Colonic mucosa (tissue), 4 donors: ENCODE measurements at regions not wholly inside any gene's neighbourhood (a gene's known extent, or its start where the extent isn't known, plus 50 kb on each side); places are given as distances from the start of the nearest gene placed in this dataset.
"Not testable (repeated sequence)": the region's sequence is repeated elsewhere in the genome, so short reads cannot be mapped to it uniquely, and the experiment has no call there.

Source experiments
- DNase-seq: peaks from one replicate; pipeline ENCODE4 v3.0.0-alpha.2; 2020
- H3K27ac ChIP-seq: fragments of 200-600 bp; one replicate; pipeline ENCODE4 v1.8.0; 2021
- H3K27me3 ChIP-seq: fragments of 200-600 bp; one replicate; pipeline ENCODE4 v1.8.0; 2021
- H3K36me3 ChIP-seq: fragments of 200-600 bp; one replicate; pipeline ENCODE4 v1.8.0; 2021
- H3K4me1 ChIP-seq: fragments of 200-600 bp; one replicate; pipeline ENCODE4 v1.8.0; 2021; ENCODE audit warnings: mild to moderate bottlenecking
- H3K4me3 ChIP-seq: fragments of 200-600 bp; one replicate; pipeline ENCODE4 v1.8.0; 2021
- H3K9ac ChIP-seq, 2 donors: one replicate each; pipeline ENCODE4 v1.7.0; 2013; ENCODE audit warnings: control low read depth in 2 of 2, low read depth in 2 of 2, low read length in 2 of 2
- H3K9me3 ChIP-seq: fragments of 200-600 bp; one replicate; pipeline ENCODE4 v1.8.0; 2021
- intact Hi-C: fragments of 100-400 bp; cut with DNase I; formaldehyde crosslinking; loops from one replicate; pipeline ENCODE4 v1.14.1; 2022
- TF ChIP-seq, protein P1 (sequence below): fragments of 200-600 bp; IDR thresholded peaks from one replicate; pipeline ENCODE4 v1.8.0; 2022; ENCODE audit warnings: antibody characterized with exemption, mild to moderate bottlenecking
- donor health status: healthy.
- donor health status: DM: no; HTN: no; CAD: no.
- donor health status: DM: no; HTN: no; CAD: no.

DNA sequence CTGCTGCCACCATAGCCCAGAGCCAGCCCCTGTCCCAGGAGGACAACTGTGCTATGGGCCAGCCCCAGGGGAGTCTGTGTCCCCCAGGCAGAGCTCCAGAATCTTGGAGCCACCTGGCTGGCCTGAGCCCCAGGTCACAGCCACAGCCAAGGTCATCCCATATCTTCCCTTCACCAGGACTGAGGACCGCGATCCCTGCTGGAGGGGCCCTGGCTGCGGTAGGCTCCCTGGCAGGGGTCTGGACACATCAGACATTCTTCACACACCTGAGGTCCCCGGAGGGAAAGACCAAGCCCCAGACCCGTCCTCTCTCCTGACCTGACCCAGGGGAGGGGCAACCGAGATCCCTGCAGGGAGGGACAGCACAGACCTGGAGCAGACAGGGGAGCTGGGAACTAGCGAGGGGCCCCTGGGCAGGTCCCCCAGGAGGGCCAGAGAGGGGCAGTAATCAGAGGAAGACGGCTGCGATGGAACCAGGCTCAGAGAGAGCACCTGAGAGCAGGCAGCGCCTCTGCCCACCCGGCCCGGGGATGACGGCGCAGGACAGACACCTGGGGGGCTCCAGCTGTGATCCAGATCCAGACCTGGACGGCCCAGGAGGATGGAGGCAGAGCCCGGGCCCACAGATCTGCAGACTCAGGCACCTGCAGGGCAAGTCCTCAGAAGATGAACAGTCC, 103.2 kb upstream of the EIF5 start:
- Histone ChIP-seq H3K36me3 (no peaks in the 10 kb centered on the region), H3K27ac (no peak overlapping the region), H3K9me3 (no peaks in the 10 kb centered on the region), H3K4me3 (no peak overlapping the region), H3K27me3 (no peaks in the 10 kb centered on the region), H3K4me1 (no peaks in the 10 kb centered on the region), H3K9ac (no peak overlapping the region)
- TF ChIP-seq, protein P1, sequence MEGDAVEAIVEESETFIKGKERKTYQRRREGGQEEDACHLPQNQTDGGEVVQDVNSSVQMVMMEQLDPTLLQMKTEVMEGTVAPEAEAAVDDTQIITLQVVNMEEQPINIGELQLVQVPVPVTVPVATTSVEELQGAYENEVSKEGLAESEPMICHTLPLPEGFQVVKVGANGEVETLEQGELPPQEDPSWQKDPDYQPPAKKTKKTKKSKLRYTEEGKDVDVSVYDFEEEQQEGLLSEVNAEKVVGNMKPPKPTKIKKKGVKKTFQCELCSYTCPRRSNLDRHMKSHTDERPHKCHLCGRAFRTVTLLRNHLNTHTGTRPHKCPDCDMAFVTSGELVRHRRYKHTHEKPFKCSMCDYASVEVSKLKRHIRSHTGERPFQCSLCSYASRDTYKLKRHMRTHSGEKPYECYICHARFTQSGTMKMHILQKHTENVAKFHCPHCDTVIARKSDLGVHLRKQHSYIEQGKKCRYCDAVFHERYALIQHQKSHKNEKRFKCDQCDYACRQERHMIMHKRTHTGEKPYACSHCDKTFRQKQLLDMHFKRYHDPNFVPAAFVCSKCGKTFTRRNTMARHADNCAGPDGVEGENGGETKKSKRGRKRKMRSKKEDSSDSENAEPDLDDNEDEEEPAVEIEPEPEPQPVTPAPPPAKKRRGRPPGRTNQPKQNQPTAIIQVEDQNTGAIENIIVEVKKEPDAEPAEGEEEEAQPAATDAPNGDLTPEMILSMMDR: no peak
- DNase-seq: no peak
- intact Hi-C loops: no loop called here

- H3K27me3 ChIP-seq: no peaks in the 10 kb centered on the region
- H3K36me3 ChIP-seq: no peaks in the 10 kb centered on the region
- no peak overlapping the region for H3K27ac ChIP-seq
- H3K9ac ChIP-seq: peak overlapping the region in 1 of 2 donors; percentile 40
- H3K4me1 ChIP-seq: no peaks in the 10 kb centered on the region
- H3K9me3 ChIP-seq: no peaks in the 10 kb centered on the region
- intact Hi-C loops: no loop called here
- H3K4me3 ChIP-seq: no peak overlapping the region
- DNase-seq: no peak
- TF ChIP-seq, protein P1: no peak
Measured at GRCh38 chr14:103231376-103232019, 102.5 kb upstream of the EIF5 start.

- no peaks in the 10 kb centered on the region for H3K36me3 ChIP-seq
- H3K9ac ChIP-seq: peak overlapping the region in 1 of 2 donors; percentile 40
- intact Hi-C loops: no loop called here
Measured at GRCh38 chr14:103232031-103232808, 101.8 kb upstream of the EIF5 start.

DNA sequence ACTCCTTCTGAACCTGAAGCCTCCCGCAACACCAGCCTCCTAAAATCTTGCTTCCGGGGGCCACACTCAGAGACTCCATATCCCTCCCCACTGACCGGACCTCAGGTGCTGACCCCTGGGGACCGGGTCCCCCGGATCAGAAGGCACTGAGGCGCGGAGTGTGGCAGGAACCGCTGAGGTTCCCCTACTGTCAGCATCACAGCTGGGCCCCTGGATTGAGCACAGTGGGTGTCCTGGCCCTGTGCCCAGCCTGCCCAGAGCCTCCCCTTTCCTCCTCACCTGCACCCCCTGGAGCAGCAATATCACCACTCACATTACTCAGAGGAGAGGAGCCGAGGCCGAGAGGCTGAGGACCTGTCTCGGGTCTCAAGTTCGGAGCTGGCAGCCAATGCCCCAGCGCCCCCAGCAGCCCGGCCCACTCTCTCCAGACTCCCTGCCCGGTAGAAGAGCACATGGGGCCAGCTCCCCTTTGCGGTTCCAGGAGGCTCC, 101.2 kb upstream of the EIF5 start:
- intact Hi-C loops: no loop called here

More at GRCh38 chr14:103232031-103232808, 101.8 kb upstream of the EIF5 start:
- no peaks in the 10 kb centered on the region for H3K27me3 ChIP-seq
- peak; percentile 38 for DNase-seq
- no peaks in the 10 kb centered on the region for H3K9me3 ChIP-seq
- no peak overlapping the region for H3K4me3 ChIP-seq
- H3K27ac ChIP-seq: no peak overlapping the region
- TF ChIP-seq, protein P1: no peak
- no peaks in the 10 kb centered on the region for H3K4me1 ChIP-seq

DNA sequence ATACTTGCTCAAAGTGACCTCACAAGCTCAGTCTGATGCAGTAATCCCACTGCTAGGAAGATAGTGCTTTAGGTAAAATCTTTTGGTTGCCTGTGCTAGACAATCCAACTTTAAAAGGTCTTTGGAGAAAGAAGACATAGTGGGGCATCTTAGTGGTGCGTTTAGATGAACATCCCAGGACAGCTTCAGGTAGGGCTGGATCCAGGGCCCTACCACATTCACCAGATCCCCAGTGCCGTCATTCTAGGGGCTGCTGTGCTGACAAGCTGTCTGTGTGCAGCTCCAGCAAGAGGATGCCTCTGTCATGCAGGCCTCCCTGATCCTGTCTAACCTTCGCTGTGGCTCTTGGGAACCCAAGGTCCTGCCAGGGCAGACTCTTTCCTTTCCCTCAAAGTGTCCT, 100.7 kb upstream of the EIF5 start:
- no peak for DNase-seq
- TF ChIP-seq, protein P1: no peak
- Histone ChIP-seq H3K9me3 (no peaks in the 10 kb centered on the region), H3K4me1 (no peaks in the 10 kb centered on the region), H3K9ac (no peak overlapping the region), H3K36me3 (no peaks in the 10 kb centered on the region), H3K27ac (no peak overlapping the region), H3K27me3 (no peaks in the 10 kb centered on the region), H3K4me3 (no peak overlapping the region)
- intact Hi-C loops: no loop called here

More for the DNA sequence above, 101.2 kb upstream of the EIF5 start:
- no peak overlapping the region for H3K4me3 ChIP-seq
- DNase-seq: no peak
- H3K36me3 ChIP-seq: no peaks in the 10 kb centered on the region
- TF ChIP-seq, protein P1: no peak
- H3K9ac ChIP-seq: no peak overlapping the region
- H3K27ac ChIP-seq: no peak overlapping the region
- no peaks in the 10 kb centered on the region for H3K9me3 ChIP-seq
- H3K4me1 ChIP-seq: no peaks in the 10 kb centered on the region
- no peaks in the 10 kb centered on the region for H3K27me3 ChIP-seq

DNA sequence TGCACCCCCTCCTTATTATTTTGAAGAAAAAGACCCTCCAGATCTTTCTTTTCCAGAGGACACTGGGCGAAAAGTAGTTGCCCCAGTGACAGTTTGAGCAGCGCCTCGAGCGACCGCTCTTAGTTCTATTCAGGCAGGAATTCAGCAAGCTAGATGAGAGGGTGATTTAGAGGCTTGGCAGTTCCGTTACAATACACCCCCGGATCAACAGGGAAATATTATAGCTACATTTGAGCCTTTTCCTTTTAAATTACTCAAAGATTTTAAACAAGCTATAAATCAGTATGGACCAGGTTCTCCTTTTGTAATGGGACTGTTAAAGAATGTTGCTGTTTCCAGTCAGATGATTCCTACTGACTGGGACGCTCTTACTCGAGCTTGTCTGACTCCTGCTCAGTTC, 99.2 kb upstream of the EIF5 start:
- DNase-seq, H3K4me1 ChIP-seq, intact Hi-C loops, H3K27me3 ChIP-seq, H3K27ac ChIP-seq, H3K36me3 ChIP-seq, H3K9me3 ChIP-seq, H3K9ac ChIP-seq, H3K4me3 ChIP-seq: not testable (repeated sequence)

- H3K9ac ChIP-seq, H3K36me3 ChIP-seq, DNase-seq, H3K27me3 ChIP-seq, H3K4me1 ChIP-seq, H3K4me3 ChIP-seq, H3K27ac ChIP-seq, H3K9me3 ChIP-seq, intact Hi-C loops: not testable (repeated sequence)
Measured at GRCh38 chr14:103235506-103235905, 98.5 kb upstream of the EIF5 start.
